Smooth muscle cell (in vitro differentiated cells): ENCODE measurements at regions not wholly inside any gene's neighbourhood (a gene's known extent, or its start where the extent isn't known, plus 50 kb on each side); places are given as distances from the start of the nearest gene placed in this dataset.

ENCODE experiments used
- DNase-seq: peaks from one replicate; lab custom pipeline; 2025; ENCODE audit not compliant: unreplicated experiment; lab: John Stamatoyannopoulos, UW
- H2AFZ ChIP-seq: fragments of 200-600 bp; sonication (generic); 2 replicates; pipeline ENCODE4 v1.6.0; 2016; ENCODE audit warnings: antibody characterized with exemption, low read depth, mild to moderate bottlenecking
- H3F3A ChIP-seq: fragments of 200-600 bp; sonication (generic); 2 replicates; pipeline ENCODE4 v1.6.0; 2017; ENCODE audit warnings: antibody characterized with exemption, low read depth
- H3K27ac ChIP-seq: fragments of 200-600 bp; sonication (generic); 2 replicates; pipeline ENCODE4 v1.5.1; 2016; ENCODE audit warnings: low read depth, mild to moderate bottlenecking
- H3K27me3 ChIP-seq: fragments of 200-600 bp; sonication (generic); 2 replicates; pipeline ENCODE4 v1.6.1; 2016; ENCODE audit warnings: low read depth, mild to moderate bottlenecking
- H3K36me3 ChIP-seq: fragments of 200-600 bp; sonication (generic); 2 replicates; pipeline ENCODE4 v1.5.1; 2016; ENCODE audit warnings: low read depth
- H3K4me1 ChIP-seq: fragments of 200-600 bp; sonication (generic); 2 replicates; pipeline ENCODE4 v1.5.1; 2016; ENCODE audit warnings: low read depth
- H3K4me2 ChIP-seq: fragments of 200-600 bp; sonication (generic); 2 replicates; pipeline ENCODE4 v1.6.0; 2016; ENCODE audit warnings: mild to moderate bottlenecking
- H3K4me3 ChIP-seq: fragments of 200-600 bp; sonication (generic); 2 replicates; pipeline ENCODE4 v1.5.1; 2016; ENCODE audit warnings: mild to moderate bottlenecking
- H3K79me2 ChIP-seq: fragments of 200-600 bp; sonication (generic); 2 replicates; pipeline ENCODE4 v1.6.0; 2016; ENCODE audit warnings: low read depth, mild to moderate bottlenecking
- H3K9ac ChIP-seq: fragments of 200-600 bp; sonication (generic); 2 replicates; pipeline ENCODE4 v1.6.0; 2016; ENCODE audit warnings: low read depth
- H3K9me3 ChIP-seq: fragments of 200-600 bp; sonication (generic); replicated peaks from 2 replicates; pipeline ENCODE4 v1.5.1; 2016; ENCODE audit warnings: low read depth
- H4K20me1 ChIP-seq: fragments of 200-600 bp; sonication (generic); 2 replicates; pipeline ENCODE4 v1.6.0; 2016; ENCODE audit warnings: low read depth
- WGBS: methylation state at CpG from one replicate; pipeline ENCODE4 v1.1.7; 2016; ENCODE audit warnings: low lambda C conversion rate; 5-methylcytosine and 5-hydroxymethylcytosine counted together
- TF ChIP-seq, protein P1 (sequence below): fragments of 200-600 bp; sonication (generic); IDR thresholded peaks from 2 replicates; pipeline ENCODE4 v1.5.1; 2017; ENCODE audit warnings: borderline replicate concordance, mild to moderate bottlenecking, antibody characterized with exemption; ENCODE audit not compliant: insufficient read depth, poor library complexity, severe bottlenecking

DNA sequence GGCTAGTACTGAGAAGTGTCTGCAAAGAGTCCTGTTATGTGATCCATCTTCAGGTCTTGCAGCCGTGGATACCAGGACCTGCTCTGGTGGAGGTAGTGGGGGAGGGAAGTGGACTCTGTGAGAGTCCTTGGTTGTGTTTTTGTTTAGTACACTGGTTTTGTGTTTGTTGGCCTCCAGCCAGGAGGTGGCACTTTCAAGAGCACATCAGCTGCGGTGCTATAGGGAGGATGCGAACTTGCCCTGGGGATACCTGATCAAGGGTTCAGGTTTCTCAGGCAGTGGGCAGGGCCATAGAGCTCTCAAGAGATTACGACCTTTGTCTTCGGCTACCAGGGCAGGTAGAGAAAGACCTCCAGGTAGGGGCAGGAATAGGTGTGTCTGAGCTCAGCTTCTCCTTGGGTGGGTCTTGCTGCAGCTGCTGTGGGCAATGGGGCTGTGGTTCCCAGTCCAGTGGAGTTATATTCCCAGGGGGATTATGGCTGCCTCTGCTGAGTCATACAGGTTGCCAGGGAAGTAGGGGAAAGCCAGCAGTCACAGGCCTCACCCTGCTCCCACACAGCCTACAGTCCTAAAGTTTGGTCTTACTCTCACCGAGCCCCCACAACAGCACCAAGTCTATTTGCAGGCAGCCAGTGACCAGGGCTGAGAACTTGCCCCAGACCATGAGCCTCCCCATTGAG lies 132.8 kb upstream of the NPHP3 start:
- no peak overlapping the region for H3K9ac ChIP-seq
- H3K9me3 ChIP-seq, result no peaks in the 10 kb centered on the region
- no peaks in the 10 kb centered on the region for H3K4me1 ChIP-seq
- H3F3A ChIP-seq, result no peaks in the 10 kb centered on the region
- H3K4me2 ChIP-seq, result no peak overlapping the region
- H3K79me2 ChIP-seq, result no peaks in the 10 kb centered on the region
- 96% methylated on average over 6 of the region's 6 CpGs for WGBS
- no peaks in the 10 kb centered on the region for H3K27me3 ChIP-seq
- no peak overlapping the region for H2AFZ ChIP-seq
- H3K36me3 ChIP-seq, result no peaks in the 10 kb centered on the region
- no peak for DNase-seq
- TF ChIP-seq, protein P1, sequence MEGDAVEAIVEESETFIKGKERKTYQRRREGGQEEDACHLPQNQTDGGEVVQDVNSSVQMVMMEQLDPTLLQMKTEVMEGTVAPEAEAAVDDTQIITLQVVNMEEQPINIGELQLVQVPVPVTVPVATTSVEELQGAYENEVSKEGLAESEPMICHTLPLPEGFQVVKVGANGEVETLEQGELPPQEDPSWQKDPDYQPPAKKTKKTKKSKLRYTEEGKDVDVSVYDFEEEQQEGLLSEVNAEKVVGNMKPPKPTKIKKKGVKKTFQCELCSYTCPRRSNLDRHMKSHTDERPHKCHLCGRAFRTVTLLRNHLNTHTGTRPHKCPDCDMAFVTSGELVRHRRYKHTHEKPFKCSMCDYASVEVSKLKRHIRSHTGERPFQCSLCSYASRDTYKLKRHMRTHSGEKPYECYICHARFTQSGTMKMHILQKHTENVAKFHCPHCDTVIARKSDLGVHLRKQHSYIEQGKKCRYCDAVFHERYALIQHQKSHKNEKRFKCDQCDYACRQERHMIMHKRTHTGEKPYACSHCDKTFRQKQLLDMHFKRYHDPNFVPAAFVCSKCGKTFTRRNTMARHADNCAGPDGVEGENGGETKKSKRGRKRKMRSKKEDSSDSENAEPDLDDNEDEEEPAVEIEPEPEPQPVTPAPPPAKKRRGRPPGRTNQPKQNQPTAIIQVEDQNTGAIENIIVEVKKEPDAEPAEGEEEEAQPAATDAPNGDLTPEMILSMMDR, result no peak
- H4K20me1 ChIP-seq, result no peaks in the 10 kb centered on the region
- H3K4me3 ChIP-seq, result no peak overlapping the region
- H3K27ac ChIP-seq, result no peak overlapping the region

DNA sequence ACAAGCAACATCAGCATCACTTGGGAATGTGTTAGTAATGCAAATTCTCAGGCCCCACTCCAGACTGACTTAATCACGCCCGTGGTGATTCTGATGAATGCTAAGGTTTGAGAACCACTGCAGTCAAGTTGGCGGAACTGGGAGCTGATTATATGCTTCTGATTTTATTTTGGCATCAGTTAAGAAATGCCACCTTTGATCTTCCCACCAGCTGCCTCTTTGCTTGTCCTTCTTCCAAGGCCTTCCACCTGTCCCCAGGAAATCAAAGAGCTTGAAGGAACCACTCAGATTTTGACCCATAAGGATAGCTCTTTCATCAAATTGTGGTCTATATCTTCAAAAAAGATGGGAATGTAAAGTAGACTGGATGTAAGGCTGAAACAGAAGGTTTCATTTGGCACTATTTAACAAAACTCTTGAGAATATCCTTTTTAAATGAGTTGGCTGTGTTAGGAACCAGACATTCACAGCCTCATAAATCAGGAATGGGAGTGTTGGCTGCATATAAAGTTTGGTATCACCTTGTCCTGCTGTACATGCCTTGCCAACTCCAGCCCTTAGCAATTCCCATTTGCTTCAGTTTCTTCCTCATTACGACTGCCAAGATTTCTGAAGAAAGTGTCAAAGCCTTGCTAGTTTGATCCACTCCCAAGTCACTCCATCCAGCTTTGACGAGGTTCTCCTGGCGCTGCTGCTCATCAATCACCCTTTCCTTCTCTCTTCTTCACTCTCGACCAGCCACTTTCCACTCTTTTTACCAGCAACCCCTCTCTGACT lies 125.8 kb upstream of the NPHP3 start:
- Histone ChIP-seq H4K20me1 (no peaks in the 10 kb centered on the region), H3K27me3 (no peaks in the 10 kb centered on the region), H3K27ac (no peak overlapping the region), H3K9me3 (no peaks in the 10 kb centered on the region), H3K36me3 (no peaks in the 10 kb centered on the region), H3K79me2 (no peaks in the 10 kb centered on the region), H2AFZ (no peak overlapping the region), H3K4me2 (no peak overlapping the region), H3K4me1 (no peaks in the 10 kb centered on the region), H3F3A (no peaks in the 10 kb centered on the region), H3K4me3 (no peak overlapping the region), H3K9ac (no peak overlapping the region)
- no peak for DNase-seq
- 86% methylated on average over 7 of the region's 7 CpGs for WGBS
- TF ChIP-seq, protein P1, result no peak

DNA sequence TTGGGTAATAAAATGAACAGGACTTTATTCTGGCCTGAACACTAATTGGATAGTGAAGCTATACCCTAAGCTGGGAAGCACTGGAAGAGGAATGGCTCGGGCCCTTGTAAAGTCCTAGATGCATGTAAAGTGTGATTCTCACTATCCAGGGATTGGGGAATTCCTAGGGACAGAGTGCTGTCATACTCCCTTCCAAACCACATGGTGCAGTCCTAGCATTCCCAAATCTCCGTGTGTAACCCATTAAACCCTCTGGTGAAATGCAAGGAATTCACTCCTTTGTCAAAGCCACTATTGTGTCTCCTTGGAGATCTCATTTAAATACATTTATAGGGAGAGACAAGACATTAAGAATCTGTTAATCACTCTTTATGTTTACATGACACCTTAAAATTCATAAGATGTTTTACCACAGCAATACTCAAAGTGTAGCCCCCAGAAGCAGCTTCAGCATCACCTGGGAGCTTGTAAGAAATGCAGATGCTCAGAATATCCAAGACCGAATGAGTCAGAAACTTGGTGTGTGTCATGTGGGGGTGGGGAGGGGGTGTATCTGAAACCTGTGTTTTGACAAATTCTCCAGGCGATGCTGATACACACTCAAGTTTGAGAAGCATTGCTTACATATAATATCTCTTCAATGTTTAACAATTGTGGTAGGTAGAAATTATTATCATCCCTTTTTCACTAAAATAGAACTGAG lies 121.8 kb upstream of the NPHP3 start:
- no peak overlapping the region for H3K27ac ChIP-seq
- no peak overlapping the region for H3K9ac ChIP-seq
- H3K4me1 ChIP-seq, result no peaks in the 10 kb centered on the region
- no peaks in the 10 kb centered on the region for H3F3A ChIP-seq
- no peak overlapping the region for H3K4me2 ChIP-seq
- no peaks in the 10 kb centered on the region for H3K27me3 ChIP-seq
- no peaks in the 10 kb centered on the region for H3K79me2 ChIP-seq
- H4K20me1 ChIP-seq, result no peaks in the 10 kb centered on the region
- WGBS, result 61% methylated on average over 4 of the region's 4 CpGs
- H2AFZ ChIP-seq, result no peak overlapping the region
- no peaks in the 10 kb centered on the region for H3K36me3 ChIP-seq
- H3K9me3 ChIP-seq, result no peaks in the 10 kb centered on the region
- H3K4me3 ChIP-seq, result no peak overlapping the region
- TF ChIP-seq, protein P1, result no peak
- no peak for DNase-seq
